Pancreas (tissue), 10 donors: ENCODE measurements at regions not wholly inside any gene's neighbourhood (a gene's known extent, or its start where the extent isn't known, plus 50 kb on each side); places are given as distances from the start of the nearest gene placed in this dataset.

Experiments
- ATAC-seq, 4 donors: fragments of 200-7000 bp; cut with Tn5 transposase; one replicate each; pipeline versions ENCODE4 v1.8.0 to v1.9.1; 2020; ENCODE audit warnings: mild to moderate bottlenecking in 4 of 4, moderate library complexity in 4 of 4
- DNase-seq, 6 donors: peaks; one replicate each; pipeline ENCODE4 v3.0.0-alpha.2; 2020
- FAIRE-seq: peaks from 2 replicates; lab custom pipeline; 2012; peaks lifted over from hg19 to GRCh38; lab: Jason Lieb, UNC
- H3K27ac ChIP-seq, 4 donors: fragments of 200-600 bp; sonication (generic); 1 replicate in 3 of 4; 2 replicates in 1 of 4; pipeline versions ENCODE4 v1.5.0 to v1.8.0; 2020
- H3K27me3 ChIP-seq, 4 donors: fragments of 200-600 bp; one replicate each; pipeline ENCODE4 v1.8.0; 2021
- H3K36me3 ChIP-seq, 3 donors: fragments of 200-600 bp; sonication (generic) in 1 of 3; one replicate each; pipeline versions ENCODE4 v1.5.0 to v1.8.0; 2020 to 2021
- H3K4me1 ChIP-seq, 3 donors: fragments of 200-600 bp; one replicate each; pipeline ENCODE4 v1.8.0; 2021
- H3K4me3 ChIP-seq, 4 donors: fragments of 200-600 bp; sonication (generic) in 2 of 4; one replicate each; pipeline versions ENCODE4 v1.5.0 to v1.8.0; 2020 to 2021
- H3K9me3 ChIP-seq, 4 donors: fragments of 200-600 bp; one replicate each; pipeline ENCODE4 v1.8.0; 2021
- CTCF ChIP-seq, 4 donors: fragments of 200-600 bp; sonication (generic) in 3 of 4; IDR thresholded peaks; one replicate each; pipeline versions ENCODE4 v1.5.0 to v1.8.0; 2021; ENCODE audit warnings: antibody characterized with exemption in 4 of 4
- WGBS, 2 donors: extraction: QIAGEN DNeasy Blood & Tissue Kit; methylation state at CpG; one replicate each; pipeline ENCODE4 v1.1.7; 2013; 5-methylcytosine and 5-hydroxymethylcytosine counted together
- intact Hi-C, 3 donors: fragments of 100-400 bp; cut with DNase I; formaldehyde crosslinking; loops; one replicate each; pipeline versions ENCODE4 v1.11.1 to v1.14.2; 2022
- donor health status: healthy with polysubstance abuse.
- donor health status: DM: no; HTN: no; CAD: no; lungs with moderate emphysema.
- donor health status: DM: no; HTN: no; CAD: no.
- donor health status: control.
- donor health status: control.
- donor health status: Bipolar disorder and iron deficiency.
- donor health status: DM: yes; HTN: yes; CAD: no.
- donor health status: DM: no; HTN: no; CAD: no.
- donor health status: DM: no; HTN: no; CAD: no.
- donor health status: DM: yes; HTN: yes; CAD: no.

DNA sequence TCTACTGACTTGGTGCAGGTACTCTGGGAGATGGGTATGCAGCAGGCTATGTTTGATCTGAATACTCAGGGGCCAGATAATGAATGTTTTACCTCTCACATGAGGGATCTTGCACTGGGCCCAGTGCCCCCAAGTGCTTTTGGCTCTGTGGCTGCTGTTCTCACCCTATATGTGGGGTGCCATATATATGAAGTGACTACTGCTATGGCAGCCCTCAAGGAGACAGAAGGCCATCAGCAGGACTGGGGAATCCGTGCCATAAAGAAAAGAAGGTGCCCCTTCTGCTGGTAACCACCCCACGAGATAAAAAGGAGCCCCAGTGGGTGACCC, 302.1 kb downstream of the ZPLD1 start:
- no peaks in the 10 kb centered on the region for H3K9me3 ChIP-seq
- intact Hi-C loops = no loop called here
- no peak for ATAC-seq
- no peaks in the 10 kb centered on the region for H3K27me3 ChIP-seq
- no peaks in the 10 kb centered on the region for H3K4me1 ChIP-seq
- FAIRE-seq = no peak
- H3K36me3 ChIP-seq = no peaks in the 10 kb centered on the region
- no peak for TF ChIP-seq CTCF (IDR thresholded peaks at IDR 0.05)
- no peak overlapping the region for H3K27ac ChIP-seq
- DNase-seq = no peak
- H3K4me3 ChIP-seq = no peak overlapping the region
- 81% methylated on average over 2 of the region's 2 CpGs for WGBS, 2 donors

DNA sequence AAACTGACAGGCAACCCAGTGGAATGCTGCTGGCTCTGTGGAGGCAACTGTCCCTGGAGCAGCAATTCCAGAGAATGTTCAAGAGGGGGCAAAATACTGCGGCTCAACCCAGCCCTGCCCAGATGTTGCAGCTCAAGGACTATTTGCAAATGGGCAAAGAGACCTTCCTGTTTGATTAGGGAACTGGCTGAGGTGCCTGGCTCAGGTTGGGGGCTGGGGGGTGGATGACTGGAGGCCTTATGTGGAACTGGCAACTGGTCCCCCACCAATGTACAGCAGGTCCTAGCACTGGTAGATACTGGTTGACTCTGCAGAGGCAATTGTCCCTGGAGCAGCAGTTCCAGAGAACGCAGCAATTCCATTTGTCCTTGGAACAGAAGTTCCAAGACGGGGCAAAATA, 302.5 kb downstream of the ZPLD1 start:
- DNase-seq (peak in 1 of 6 donors; percentile 23), ATAC-seq (no peak), FAIRE-seq (no peak)
- Histone ChIP-seq H3K36me3 (no peaks in the 10 kb centered on the region), H3K4me3 (no peak overlapping the region), H3K27ac (no peak overlapping the region), H3K27me3 (no peaks in the 10 kb centered on the region), H3K4me1 (no peaks in the 10 kb centered on the region), H3K9me3 (no peaks in the 10 kb centered on the region)
- WGBS, 2 donors = 78 to 88% methylated on average over 3 of the region's 3 CpGs
- intact Hi-C loops = no loop called here
- no peak for TF ChIP-seq CTCF (IDR thresholded peaks at IDR 0.05)

- Histone ChIP-seq H3K4me3 (no peak overlapping the region), H3K36me3 (no peaks in the 10 kb centered on the region), H3K9me3 (no peaks in the 10 kb centered on the region), H3K27ac (no peak overlapping the region), H3K27me3 (no peaks in the 10 kb centered on the region), H3K4me1 (no peaks in the 10 kb centered on the region)
- ATAC-seq (peak in 1 of 4 donors; percentile 16), DNase-seq (no peak), FAIRE-seq (no peak)
- TF ChIP-seq CTCF (IDR thresholded peaks at IDR 0.05) = no peak
- 76% methylated on average over 6 of the region's 6 CpGs for WGBS, 2 donors
- intact Hi-C loops = no loop called here
Observed at GRCh38 chr3:102741105-102741504, 306.3 kb downstream of the ZPLD1 start.

DNA sequence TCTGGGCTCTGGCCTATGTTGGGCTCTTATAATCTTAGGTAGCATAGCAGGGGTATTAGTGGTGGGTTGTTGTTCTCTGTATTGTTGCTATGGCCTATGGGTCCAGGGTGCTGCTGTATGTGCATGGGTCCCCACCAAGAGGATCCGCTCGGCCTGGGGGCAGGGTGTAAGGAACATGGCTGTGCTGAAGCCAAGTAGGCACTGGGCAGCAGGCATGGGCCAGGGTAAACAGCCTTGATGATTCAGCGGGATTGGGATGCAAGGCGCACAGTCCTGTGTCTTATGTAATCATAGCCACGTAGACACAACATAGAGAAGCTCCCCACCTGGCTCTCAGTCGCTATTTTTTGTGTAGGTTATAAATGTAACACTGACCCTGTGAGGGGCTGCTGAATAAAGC, 306.9 kb downstream of the ZPLD1 start:
- Histone ChIP-seq H3K27ac (no peak overlapping the region), H3K4me1 (no peaks in the 10 kb centered on the region), H3K27me3 (no peaks in the 10 kb centered on the region), H3K36me3 (no peaks in the 10 kb centered on the region), H3K4me3 (no peak overlapping the region), H3K9me3 (no peaks in the 10 kb centered on the region)
- DNase-seq (peak in 1 of 6 donors; percentile 30), FAIRE-seq (no peak), ATAC-seq (no peak)
- TF ChIP-seq CTCF (IDR thresholded peaks at IDR 0.05) = no peak
- intact Hi-C loops = no loop called here
- WGBS, 2 donors = 86 to 88% methylated on average over 6 of the region's 6 CpGs

GRCh38 chr3:102745881-102746280, 311.1 kb downstream of the ZPLD1 start:
- ATAC-seq = no peak
- no peak for TF ChIP-seq CTCF (IDR thresholded peaks at IDR 0.05)
- no peak overlapping the region for H3K27ac ChIP-seq
- no peaks in the 10 kb centered on the region for H3K4me1 ChIP-seq
- no peak for FAIRE-seq
- no peak overlapping the region for H3K4me3 ChIP-seq
- DNase-seq = no peak
- intact Hi-C loops = no loop called here
- H3K36me3 ChIP-seq = no peaks in the 10 kb centered on the region
- 31 to 52% methylated on average over 4 of the region's 4 CpGs for WGBS, 2 donors
- H3K9me3 ChIP-seq = no peaks in the 10 kb centered on the region
- H3K27me3 ChIP-seq = no peaks in the 10 kb centered on the region
